HEK293 (cell line): ENCODE measurements at regions not wholly inside any gene's neighbourhood (a gene's known extent, or its start where the extent isn't known, plus 50 kb on each side); places are given as distances from the start of the nearest gene placed in this dataset.

Source experiments
- KLF8 ChIP-seq: fragments of 450-650 bp; formaldehyde crosslinking; IDR thresholded peaks from 2 replicates; pipeline ENCODE4 v1.5.1; 2016; ENCODE audit warnings: missing biosample characterization, missing genetic modification characterization
- MEIS1 ChIP-seq: sonication (generic); formaldehyde crosslinking; IDR thresholded peaks from 2 replicates; pipeline ENCODE4 v1.8.1; 2022; ENCODE audit warnings: missing genetic modification reagents, mild to moderate bottlenecking, borderline replicate concordance
- SP2 ChIP-seq: fragments of 450-650 bp; formaldehyde crosslinking; IDR thresholded peaks from 2 replicates; pipeline ENCODE4 v1.5.1; 2016; ENCODE audit warnings: missing biosample characterization, missing genetic modification characterization
- ZBTB21 ChIP-seq: fragments of 450-650 bp; formaldehyde crosslinking; IDR thresholded peaks from 2 replicates; pipeline ENCODE4 v1.5.1; 2017; ENCODE audit warnings: missing biosample characterization, missing genetic modification characterization
- ZFHX2 ChIP-seq: fragments of 450-650 bp; formaldehyde crosslinking; conservative IDR thresholded peaks from 2 replicates; pipeline ENCODE4 v1.5.1; 2016; ENCODE audit warnings: missing biosample characterization, missing genetic modification characterization
- ZNF175 ChIP-seq: fragments of 450-650 bp; formaldehyde crosslinking; IDR thresholded peaks from 2 replicates; pipeline ENCODE4 v1.5.1; 2016; ENCODE audit warnings: missing biosample characterization, missing genetic modification characterization
- ZNF184 ChIP-seq: fragments of 450-650 bp; IDR thresholded peaks from 2 replicates; pipeline ENCODE4 v1.5.1; 2018; ENCODE audit warnings: missing biosample characterization, mild to moderate bottlenecking, missing genetic modification characterization
- TF ChIP-seq, protein P1 (sequence below): fragments of 450-650 bp; formaldehyde crosslinking; IDR thresholded peaks from 2 replicates; pipeline ENCODE4 v1.5.1; 2016; ENCODE audit warnings: missing biosample characterization, missing genetic modification characterization
- TF ChIP-seq, protein P2 (sequence below): fragments of 450-650 bp; formaldehyde crosslinking; conservative IDR thresholded peaks from 2 replicates; pipeline ENCODE4 v1.5.1; 2016; ENCODE audit warnings: low read depth, missing biosample characterization, missing genetic modification characterization
- TF ChIP-seq, protein P3 (sequence below): fragments of 450-650 bp; formaldehyde crosslinking; IDR thresholded peaks from 2 replicates; pipeline ENCODE4 v1.5.1; 2016; ENCODE audit warnings: missing biosample characterization, missing genetic modification characterization
- TF ChIP-seq, protein P4 (sequence below): fragments of 450-650 bp; formaldehyde crosslinking; IDR thresholded peaks from 2 replicates; pipeline ENCODE4 v1.5.1; 2016; ENCODE audit warnings: missing biosample characterization, missing genetic modification characterization
- TF ChIP-seq, protein P5 (sequence below): fragments of 450-650 bp; IDR thresholded peaks from 2 replicates; pipeline ENCODE4 v1.5.1; 2018; ENCODE audit warnings: missing biosample characterization, mild to moderate bottlenecking, missing genetic modification characterization

DNA sequence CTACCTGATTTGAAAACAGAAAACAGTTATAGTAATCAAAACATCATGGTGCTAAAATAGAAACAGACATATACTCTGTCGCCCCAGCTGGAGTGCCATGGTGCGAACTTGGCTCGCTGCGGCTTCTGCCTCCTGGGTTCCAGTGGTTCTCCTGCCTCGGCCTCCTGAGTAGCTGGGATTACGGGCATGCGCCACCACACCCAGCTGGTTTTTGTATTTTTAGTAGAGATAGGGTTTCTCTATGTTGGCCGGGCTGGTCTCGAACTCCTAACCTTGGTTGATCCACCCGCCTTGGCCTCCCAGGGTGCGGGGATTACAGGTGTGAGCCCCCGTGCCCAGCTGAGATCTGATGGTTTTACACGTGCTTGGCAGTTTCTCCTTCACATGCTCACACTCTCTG is 495.9 kb downstream of the ANXA1 start:
- TF ChIP-seq, protein P1, sequence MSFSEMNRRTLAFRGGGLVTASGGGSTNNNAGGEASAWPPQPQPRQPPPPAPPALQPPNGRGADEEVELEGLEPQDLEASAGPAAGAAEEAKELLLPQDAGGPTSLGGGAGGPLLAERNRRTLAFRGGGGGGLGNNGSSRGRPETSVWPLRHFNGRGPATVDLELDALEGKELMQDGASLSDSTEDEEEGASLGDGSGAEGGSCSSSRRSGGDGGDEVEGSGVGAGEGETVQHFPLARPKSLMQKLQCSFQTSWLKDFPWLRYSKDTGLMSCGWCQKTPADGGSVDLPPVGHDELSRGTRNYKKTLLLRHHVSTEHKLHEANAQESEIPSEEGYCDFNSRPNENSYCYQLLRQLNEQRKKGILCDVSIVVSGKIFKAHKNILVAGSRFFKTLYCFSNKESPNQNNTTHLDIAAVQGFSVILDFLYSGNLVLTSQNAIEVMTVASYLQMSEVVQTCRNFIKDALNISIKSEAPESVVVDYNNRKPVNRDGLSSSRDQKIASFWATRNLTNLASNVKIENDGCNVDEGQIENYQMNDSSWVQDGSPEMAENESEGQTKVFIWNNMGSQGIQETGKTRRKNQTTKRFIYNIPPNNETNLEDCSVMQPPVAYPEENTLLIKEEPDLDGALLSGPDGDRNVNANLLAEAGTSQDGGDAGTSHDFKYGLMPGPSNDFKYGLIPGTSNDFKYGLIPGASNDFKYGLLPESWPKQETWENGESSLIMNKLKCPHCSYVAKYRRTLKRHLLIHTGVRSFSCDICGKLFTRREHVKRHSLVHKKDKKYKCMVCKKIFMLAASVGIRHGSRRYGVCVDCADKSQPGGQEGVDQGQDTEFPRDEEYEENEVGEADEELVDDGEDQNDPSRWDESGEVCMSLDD (tag by site-specific recombination), result no peak
- TF ChIP-seq, protein P2, sequence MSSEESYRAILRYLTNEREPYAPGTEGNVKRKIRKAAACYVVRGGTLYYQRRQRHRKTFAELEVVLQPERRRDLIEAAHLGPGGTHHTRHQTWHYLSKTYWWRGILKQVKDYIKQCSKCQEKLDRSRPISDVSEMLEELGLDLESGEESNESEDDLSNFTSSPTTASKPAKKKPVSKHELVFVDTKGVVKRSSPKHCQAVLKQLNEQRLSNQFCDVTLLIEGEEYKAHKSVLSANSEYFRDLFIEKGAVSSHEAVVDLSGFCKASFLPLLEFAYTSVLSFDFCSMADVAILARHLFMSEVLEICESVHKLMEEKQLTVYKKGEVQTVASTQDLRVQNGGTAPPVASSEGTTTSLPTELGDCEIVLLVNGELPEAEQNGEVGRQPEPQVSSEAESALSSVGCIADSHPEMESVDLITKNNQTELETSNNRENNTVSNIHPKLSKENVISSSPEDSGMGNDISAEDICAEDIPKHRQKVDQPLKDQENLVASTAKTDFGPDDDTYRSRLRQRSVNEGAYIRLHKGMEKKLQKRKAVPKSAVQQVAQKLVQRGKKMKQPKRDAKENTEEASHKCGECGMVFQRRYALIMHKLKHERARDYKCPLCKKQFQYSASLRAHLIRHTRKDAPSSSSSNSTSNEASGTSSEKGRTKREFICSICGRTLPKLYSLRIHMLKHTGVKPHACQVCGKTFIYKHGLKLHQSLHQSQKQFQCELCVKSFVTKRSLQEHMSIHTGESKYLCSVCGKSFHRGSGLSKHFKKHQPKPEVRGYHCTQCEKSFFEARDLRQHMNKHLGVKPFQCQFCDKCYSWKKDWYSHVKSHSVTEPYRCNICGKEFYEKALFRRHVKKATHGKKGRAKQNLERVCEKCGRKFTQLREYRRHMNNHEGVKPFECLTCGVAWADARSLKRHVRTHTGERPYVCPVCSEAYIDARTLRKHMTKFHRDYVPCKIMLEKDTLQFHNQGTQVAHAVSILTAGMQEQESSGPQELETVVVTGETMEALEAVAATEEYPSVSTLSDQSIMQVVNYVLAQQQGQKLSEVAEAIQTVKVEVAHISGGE (tag by site-specific recombination), result no peak
- TF ChIP-seq MEIS1 (no peak), SP2 (no peak), ZBTB21 (tag by site-specific recombination) (no peak), ZNF184 (no peak), ZNF175 (tag by site-specific recombination) (no peak), KLF8 (tag by site-specific recombination) (no peak), ZFHX2 (tag by site-specific recombination) (no peak)
- TF ChIP-seq, protein P3, sequence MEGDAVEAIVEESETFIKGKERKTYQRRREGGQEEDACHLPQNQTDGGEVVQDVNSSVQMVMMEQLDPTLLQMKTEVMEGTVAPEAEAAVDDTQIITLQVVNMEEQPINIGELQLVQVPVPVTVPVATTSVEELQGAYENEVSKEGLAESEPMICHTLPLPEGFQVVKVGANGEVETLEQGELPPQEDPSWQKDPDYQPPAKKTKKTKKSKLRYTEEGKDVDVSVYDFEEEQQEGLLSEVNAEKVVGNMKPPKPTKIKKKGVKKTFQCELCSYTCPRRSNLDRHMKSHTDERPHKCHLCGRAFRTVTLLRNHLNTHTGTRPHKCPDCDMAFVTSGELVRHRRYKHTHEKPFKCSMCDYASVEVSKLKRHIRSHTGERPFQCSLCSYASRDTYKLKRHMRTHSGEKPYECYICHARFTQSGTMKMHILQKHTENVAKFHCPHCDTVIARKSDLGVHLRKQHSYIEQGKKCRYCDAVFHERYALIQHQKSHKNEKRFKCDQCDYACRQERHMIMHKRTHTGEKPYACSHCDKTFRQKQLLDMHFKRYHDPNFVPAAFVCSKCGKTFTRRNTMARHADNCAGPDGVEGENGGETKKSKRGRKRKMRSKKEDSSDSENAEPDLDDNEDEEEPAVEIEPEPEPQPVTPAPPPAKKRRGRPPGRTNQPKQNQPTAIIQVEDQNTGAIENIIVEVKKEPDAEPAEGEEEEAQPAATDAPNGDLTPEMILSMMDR (tag by site-specific recombination), result no peak
- TF ChIP-seq, protein P4, sequence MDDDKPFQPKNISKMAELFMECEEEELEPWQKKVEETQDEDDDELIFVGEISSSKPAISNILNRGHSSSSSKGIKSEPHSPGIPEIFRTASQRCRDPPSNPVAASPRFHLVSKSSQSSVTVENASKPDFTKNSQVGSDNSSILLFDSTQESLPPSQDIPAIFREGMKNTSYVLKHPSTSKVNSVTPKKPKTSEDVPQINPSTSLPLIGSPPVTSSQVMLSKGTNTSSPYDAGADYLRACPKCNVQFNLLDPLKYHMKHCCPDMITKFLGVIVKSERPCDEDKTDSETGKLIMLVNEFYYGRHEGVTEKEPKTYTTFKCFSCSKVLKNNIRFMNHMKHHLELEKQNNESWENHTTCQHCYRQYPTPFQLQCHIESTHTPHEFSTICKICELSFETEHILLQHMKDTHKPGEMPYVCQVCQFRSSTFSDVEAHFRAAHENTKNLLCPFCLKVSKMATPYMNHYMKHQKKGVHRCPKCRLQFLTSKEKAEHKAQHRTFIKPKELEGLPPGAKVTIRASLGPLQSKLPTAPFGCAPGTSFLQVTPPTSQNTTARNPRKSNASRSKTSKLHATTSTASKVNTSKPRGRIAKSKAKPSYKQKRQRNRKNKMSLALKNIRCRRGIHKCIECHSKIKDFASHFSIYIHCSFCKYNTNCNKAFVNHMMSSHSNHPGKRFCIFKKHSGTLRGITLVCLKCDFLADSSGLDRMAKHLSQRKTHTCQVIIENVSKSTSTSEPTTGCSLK (tag by site-specific recombination), result no peak
- TF ChIP-seq, protein P5, sequence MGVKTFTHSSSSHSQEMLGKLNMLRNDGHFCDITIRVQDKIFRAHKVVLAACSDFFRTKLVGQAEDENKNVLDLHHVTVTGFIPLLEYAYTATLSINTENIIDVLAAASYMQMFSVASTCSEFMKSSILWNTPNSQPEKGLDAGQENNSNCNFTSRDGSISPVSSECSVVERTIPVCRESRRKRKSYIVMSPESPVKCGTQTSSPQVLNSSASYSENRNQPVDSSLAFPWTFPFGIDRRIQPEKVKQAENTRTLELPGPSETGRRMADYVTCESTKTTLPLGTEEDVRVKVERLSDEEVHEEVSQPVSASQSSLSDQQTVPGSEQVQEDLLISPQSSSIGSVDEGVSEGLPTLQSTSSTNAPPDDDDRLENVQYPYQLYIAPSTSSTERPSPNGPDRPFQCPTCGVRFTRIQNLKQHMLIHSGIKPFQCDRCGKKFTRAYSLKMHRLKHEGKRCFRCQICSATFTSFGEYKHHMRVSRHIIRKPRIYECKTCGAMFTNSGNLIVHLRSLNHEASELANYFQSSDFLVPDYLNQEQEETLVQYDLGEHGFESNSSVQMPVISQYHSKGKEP (tag by site-specific recombination), result no peak
